Keratinocyte (primary cell): ENCODE measurements at regions not wholly inside any gene's neighbourhood (a gene's known extent, or its start where the extent isn't known, plus 50 kb on each side); places are given as distances from the start of the nearest gene placed in this dataset.

Source experiments
- DNase-seq: peaks from one replicate; pipeline ENCODE4 v3.0.0-alpha.2; 2011; ENCODE audit warnings: low read depth, missing footprints, low spot score
- FAIRE-seq: peaks from 2 replicates; lab custom pipeline; 2011; peaks lifted over from hg19 to GRCh38; lab: Jason Lieb, UNC
- H2AFZ ChIP-seq: 2 replicates; pipeline ENCODE4 v1.6.0; 2012; ENCODE audit warnings: low read length, control low read depth, inconsistent platforms; ENCODE audit not compliant: control insufficient read depth
- H3K27ac ChIP-seq: 2 replicates; pipeline ENCODE4 v1.5.1; 2011; ENCODE audit warnings: low read length; ENCODE audit not compliant: control insufficient read depth, insufficient read depth
- H3K27me3 ChIP-seq: 3 replicates; pipeline ENCODE4 v1.6.0; 2011; ENCODE audit warnings: low read length; ENCODE audit not compliant: control insufficient read depth, insufficient read depth; ENCODE audit errors: extremely low read depth
- H3K36me3 ChIP-seq, 2 experiments: 2 replicates in 1 of 2; 3 replicates in 1 of 2; pipeline ENCODE4 v1.5.1; 2011; ENCODE audit warnings: low read length in 2 of 2, mild to moderate bottlenecking in 1 of 2; ENCODE audit not compliant: control insufficient read depth in 2 of 2, insufficient read depth in 2 of 2; ENCODE audit errors: extremely low read depth in 1 of 2
- H3K4me1 ChIP-seq: 3 replicates; pipeline ENCODE4 v1.5.1; 2011; ENCODE audit warnings: low read length; ENCODE audit not compliant: control insufficient read depth, insufficient read depth; ENCODE audit errors: extremely low read depth
- H3K4me2 ChIP-seq: 3 replicates; pipeline ENCODE4 v1.6.0; 2011; ENCODE audit warnings: low read depth, low read length; ENCODE audit not compliant: control insufficient read depth, insufficient read depth; ENCODE audit errors: extremely low read depth
- H3K4me3 ChIP-seq, 3 experiments: fragments of 200-600 bp in 1 of 3; sonication (generic) in 1 of 3; 2 replicates in 2 of 3; 3 replicates in 1 of 3; pipeline ENCODE4 v1.5.1; 2011 to 2016; ENCODE audit warnings: low read length in 3 of 3, mild to moderate bottlenecking in 3 of 3, control low read depth in 2 of 3, inconsistent platforms in 1 of 3, low read depth in 1 of 3, mixed read lengths in 1 of 3, mixed run types in 1 of 3, moderate library complexity in 1 of 3; ENCODE audit not compliant: control insufficient read depth in 2 of 3, insufficient read depth in 2 of 3; ENCODE audit errors: extremely low read depth in 1 of 3
- H3K79me2 ChIP-seq: 2 replicates; pipeline ENCODE4 v1.6.0; 2012; ENCODE audit warnings: low read length; ENCODE audit not compliant: control insufficient read depth, insufficient read depth
- H3K9ac ChIP-seq: 3 replicates; pipeline ENCODE4 v1.6.0; 2011; ENCODE audit warnings: low read length; ENCODE audit not compliant: control insufficient read depth, insufficient read depth; ENCODE audit errors: extremely low read depth
- H3K9me1 ChIP-seq: 3 replicates; pipeline ENCODE4 v1.6.0; 2011; ENCODE audit warnings: low read length; ENCODE audit not compliant: control insufficient read depth, insufficient read depth; ENCODE audit errors: extremely low read depth
- H3K9me3 ChIP-seq: 2 replicates; pipeline ENCODE4 v1.5.1; 2012; ENCODE audit warnings: low read depth, low read length; ENCODE audit not compliant: control insufficient read depth
- H4K20me1 ChIP-seq: 3 replicates; pipeline ENCODE4 v1.6.0; 2011; ENCODE audit warnings: low read length; ENCODE audit not compliant: control insufficient read depth, insufficient read depth; ENCODE audit errors: extremely low read depth
- CTCF ChIP-seq, 3 experiments: IDR thresholded peaks in 1 of 3; conservative IDR thresholded peaks in 1 of 3; optimal IDR thresholded peaks in 1 of 3; 2 replicates in 2 of 3; 3 replicates in 1 of 3; pipeline versions ENCODE3 to v1.5.1; 2011; ENCODE audit warnings: low read length in 3 of 3, mild to moderate bottlenecking in 3 of 3, moderate library complexity in 2 of 3, control low read depth in 1 of 3, inconsistent platforms in 1 of 3; ENCODE audit not compliant: insufficient read depth in 2 of 3; ENCODE audit errors: extremely low read depth in 1 of 3
- EZH2 ChIP-seq: IDR thresholded peaks from one replicate; pipeline ENCODE4 v1.6.1; 2012; ENCODE audit warnings: inconsistent platforms, mild to moderate bottlenecking, low read length, moderate library complexity
- dilution Hi-C: fragments of 300-500 bp; cut with MboI; formaldehyde crosslinking; loops from one replicate; pipeline ENCODE4 v1.7.0; 2020; ENCODE audit warnings: low sequenced_read_pairs; ENCODE audit not compliant: extremely low pct_ligation_motif_present

DNA sequence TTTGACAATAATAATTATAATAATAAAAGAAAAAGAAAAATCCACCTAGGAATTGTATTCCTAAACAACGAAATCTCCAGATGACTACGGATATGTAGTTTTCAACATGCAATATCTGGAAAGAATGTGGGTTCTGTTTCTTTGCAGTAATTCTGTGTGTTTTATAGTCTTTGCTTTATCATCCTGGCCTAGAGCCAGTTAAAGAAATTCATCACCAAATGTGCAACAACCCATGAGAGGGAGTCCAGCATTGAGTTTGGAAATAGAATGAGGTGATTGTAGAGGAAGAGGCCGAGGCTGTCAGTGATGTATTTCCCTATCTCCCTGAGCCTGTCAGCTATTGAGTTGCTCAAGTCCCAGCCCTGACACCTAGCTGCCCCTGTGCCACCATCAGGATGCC is 200.5 kb upstream of the DCN start:
- H3K27ac ChIP-seq, result no peak overlapping the region
- no peaks in the 10 kb centered on the region for H3K9me1 ChIP-seq
- H3K79me2 ChIP-seq, result no peaks in the 10 kb centered on the region
- TF ChIP-seq EZH2 (no peak), CTCF (optimal IDR thresholded peaks at IDR 0.05 in 1 of 3, IDR thresholded peaks at IDR 0.05 in 1 of 3, conservative IDR thresholded peaks at IDR 0.05 in 1 of 3; ENCODE audit: extremely low read depth in 1 of 3, insufficient read depth in 2 of 3, low read length in 3 of 3) (no peak)
- H3K4me2 ChIP-seq, result no peak overlapping the region
- H3K9me3 ChIP-seq, result no peaks in the 10 kb centered on the region
- H2AFZ ChIP-seq, result no peak overlapping the region
- H3K4me3 ChIP-seq, result no peak overlapping the region
- H3K36me3 ChIP-seq, result no peaks in the 10 kb centered on the region
- H3K4me1 ChIP-seq, result peaks cover 7% of the 10 kb centered on the region
- no peak overlapping the region for H3K9ac ChIP-seq
- H4K20me1 ChIP-seq, result no peaks in the 10 kb centered on the region
- DNase-seq (no peak), FAIRE-seq (no peak)
- no peaks in the 10 kb centered on the region for H3K27me3 ChIP-seq
- dilution Hi-C loops, result no loop called here

DNA sequence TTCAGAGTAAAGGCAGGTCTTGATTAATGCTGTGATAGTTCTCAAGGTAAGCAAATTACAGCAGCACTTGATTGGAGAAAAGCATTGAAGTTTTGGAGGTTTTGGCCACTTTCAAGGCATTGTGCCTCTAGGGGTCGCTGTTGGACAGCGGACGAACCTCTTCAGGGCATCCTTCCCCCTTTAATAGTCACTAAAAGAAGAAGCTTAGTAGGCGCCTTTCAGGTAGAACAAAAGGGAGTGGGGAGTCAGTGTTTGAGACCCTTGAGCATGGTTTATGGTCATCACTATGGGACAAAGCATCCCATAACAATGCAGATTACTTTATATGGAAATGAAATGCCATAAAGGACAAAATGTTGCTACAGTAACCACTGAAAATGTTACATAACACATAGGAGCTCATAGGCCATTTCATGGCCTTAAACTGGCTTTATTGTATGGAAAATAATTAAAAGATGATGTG is 199.5 kb upstream of the DCN start:
- Histone ChIP-seq H3K9ac (peak overlapping the region; percentile 59), H3K27me3 (no peaks in the 10 kb centered on the region), H3K9me3 (no peaks in the 10 kb centered on the region), H2AFZ (peak overlapping the region; percentile 55), H3K36me3 (no peaks in the 10 kb centered on the region), H3K79me2 (no peaks in the 10 kb centered on the region), H3K4me2 (peak overlapping the region; percentile 87), H4K20me1 (no peaks in the 10 kb centered on the region), H3K4me3 (peak overlapping the region; percentile 36 to 58 (median 55)), H3K4me1 (peaks cover 7% of the 10 kb centered on the region), H3K27ac (peak overlapping the region; percentile 28), H3K9me1 (no peaks in the 10 kb centered on the region)
- dilution Hi-C loops, result no loop called here
- TF ChIP-seq EZH2 (no peak), CTCF (optimal IDR thresholded peaks at IDR 0.05 in 1 of 3, IDR thresholded peaks at IDR 0.05 in 1 of 3, conservative IDR thresholded peaks at IDR 0.05 in 1 of 3; ENCODE audit: extremely low read depth in 1 of 3, insufficient read depth in 2 of 3, low read length in 3 of 3) (peak; percentile 76 to 93 (median 83))
- FAIRE-seq (peak; percentile 97), DNase-seq (no peak)
